ENCODE measurements at regions not wholly inside any gene's neighbourhood (a gene's known extent, or its start where the extent isn't known, plus 50 kb on each side); places are given as distances from the start of the nearest gene placed in this dataset.

DNA sequence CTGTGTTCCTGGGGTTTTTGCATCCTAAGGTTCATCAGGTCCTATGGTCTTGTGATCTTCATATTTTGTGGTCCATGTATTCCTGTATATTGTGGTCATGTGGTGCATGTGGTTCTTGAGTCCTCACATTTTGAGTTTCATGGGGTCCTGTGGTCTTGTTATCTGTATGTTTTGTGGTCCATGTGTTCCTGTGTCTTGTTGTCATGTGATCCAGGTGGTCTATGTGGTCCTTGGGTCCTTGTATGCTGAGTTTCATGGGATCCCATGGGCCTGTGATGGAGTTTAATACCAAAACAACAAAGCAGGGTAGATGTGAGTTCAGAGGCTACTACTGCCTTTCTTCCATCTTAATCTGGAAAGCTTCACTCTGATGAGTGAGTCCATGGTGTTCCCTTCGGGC lies 166.4 kb downstream of the TMEM18 start:
- Histone ChIP-seq H3F3A (ENCODE audit: insufficient read depth, low read depth) (no peaks in the 10 kb centered on the region), H3K9me3 (ENCODE audit: insufficient read depth, low read depth) (no peaks in the 10 kb centered on the region), H2AFZ (no peak overlapping the region), H3K9me2 (ENCODE audit: insufficient read depth) (no peaks in the 10 kb centered on the region), H3K27ac (no peak overlapping the region), H3K4me1 (replicated peaks; ENCODE audit: insufficient read depth) (no peaks in the 10 kb centered on the region), H3K79me2 (ENCODE audit: low read depth) (no peaks in the 10 kb centered on the region), H3K4me2 (no peak overlapping the region), H3K27me3 (ENCODE audit: insufficient read depth, low read depth) (peaks cover 11% of the 10 kb centered on the region), H3K36me3 (ENCODE audit: low read depth) (no peaks in the 10 kb centered on the region), H4K20me1 (ENCODE audit: insufficient read depth) (no peaks in the 10 kb centered on the region), H3K4me3 (no peak overlapping the region)
- intact Hi-C loops (cut with micrococcal nuclease; ENCODE audit: unreplicated experiment) = no loop called here
- POLR2A ChIA-PET (ENCODE audit: unreplicated experiment) = no interaction called here
- TF ChIP-seq, protein P1, sequence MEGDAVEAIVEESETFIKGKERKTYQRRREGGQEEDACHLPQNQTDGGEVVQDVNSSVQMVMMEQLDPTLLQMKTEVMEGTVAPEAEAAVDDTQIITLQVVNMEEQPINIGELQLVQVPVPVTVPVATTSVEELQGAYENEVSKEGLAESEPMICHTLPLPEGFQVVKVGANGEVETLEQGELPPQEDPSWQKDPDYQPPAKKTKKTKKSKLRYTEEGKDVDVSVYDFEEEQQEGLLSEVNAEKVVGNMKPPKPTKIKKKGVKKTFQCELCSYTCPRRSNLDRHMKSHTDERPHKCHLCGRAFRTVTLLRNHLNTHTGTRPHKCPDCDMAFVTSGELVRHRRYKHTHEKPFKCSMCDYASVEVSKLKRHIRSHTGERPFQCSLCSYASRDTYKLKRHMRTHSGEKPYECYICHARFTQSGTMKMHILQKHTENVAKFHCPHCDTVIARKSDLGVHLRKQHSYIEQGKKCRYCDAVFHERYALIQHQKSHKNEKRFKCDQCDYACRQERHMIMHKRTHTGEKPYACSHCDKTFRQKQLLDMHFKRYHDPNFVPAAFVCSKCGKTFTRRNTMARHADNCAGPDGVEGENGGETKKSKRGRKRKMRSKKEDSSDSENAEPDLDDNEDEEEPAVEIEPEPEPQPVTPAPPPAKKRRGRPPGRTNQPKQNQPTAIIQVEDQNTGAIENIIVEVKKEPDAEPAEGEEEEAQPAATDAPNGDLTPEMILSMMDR (conservative IDR thresholded peaks at IDR 0.05) = no peak
- TF ChIP-seq EZH2 (IDR thresholded peaks at IDR 0.05; ENCODE audit: low read depth) = no peak
- no TSS peak for BruUV-seq (replicated peaks)
- DNase-seq = no peak
- CTCF ChIA-PET = no interaction called here

DNA sequence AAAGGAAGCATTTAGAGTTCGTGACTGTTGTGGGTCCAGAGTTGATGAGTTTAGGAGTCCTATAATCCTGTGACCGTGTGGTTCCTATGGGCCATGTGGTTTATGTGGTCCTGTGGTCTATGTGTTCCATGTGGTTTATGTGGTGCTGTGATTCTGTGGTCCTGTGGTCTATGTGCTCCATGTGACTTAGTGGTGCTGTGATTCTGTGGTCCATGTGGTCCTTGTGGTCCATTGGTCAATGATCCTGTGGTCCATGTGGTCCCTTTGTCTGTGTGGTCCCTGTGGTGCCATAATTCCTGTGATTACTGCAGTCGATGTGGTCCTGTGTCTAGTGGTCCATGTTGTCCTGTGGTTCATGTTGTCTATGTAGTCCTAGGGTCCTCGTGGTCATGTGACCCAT lies 167.3 kb downstream of the TMEM18 start:
- CTCF ChIA-PET = no interaction called here
- no peak for DNase-seq
- Histone ChIP-seq H3K4me3 (no peak overlapping the region), H3K9me2 (ENCODE audit: insufficient read depth) (no peaks in the 10 kb centered on the region), H3K9me3 (ENCODE audit: insufficient read depth, low read depth) (no peaks in the 10 kb centered on the region), H2AFZ (no peak overlapping the region), H3F3A (ENCODE audit: insufficient read depth, low read depth) (no peaks in the 10 kb centered on the region), H3K36me3 (ENCODE audit: low read depth) (no peaks in the 10 kb centered on the region), H3K79me2 (ENCODE audit: low read depth) (no peaks in the 10 kb centered on the region), H4K20me1 (ENCODE audit: insufficient read depth) (no peaks in the 10 kb centered on the region), H3K4me2 (no peak overlapping the region), H3K4me1 (replicated peaks; ENCODE audit: insufficient read depth) (no peaks in the 10 kb centered on the region), H3K27ac (no peak overlapping the region), H3K27me3 (ENCODE audit: insufficient read depth, low read depth) (peaks cover 15% of the 10 kb centered on the region)
- TF ChIP-seq, protein P1 (conservative IDR thresholded peaks at IDR 0.05) = no peak
- TF ChIP-seq EZH2 (IDR thresholded peaks at IDR 0.05; ENCODE audit: low read depth) = no peak
- no TSS peak for BruUV-seq (replicated peaks)
- POLR2A ChIA-PET (ENCODE audit: unreplicated experiment) = no interaction called here
- intact Hi-C loops (cut with micrococcal nuclease; ENCODE audit: unreplicated experiment) = no loop called here

DNA sequence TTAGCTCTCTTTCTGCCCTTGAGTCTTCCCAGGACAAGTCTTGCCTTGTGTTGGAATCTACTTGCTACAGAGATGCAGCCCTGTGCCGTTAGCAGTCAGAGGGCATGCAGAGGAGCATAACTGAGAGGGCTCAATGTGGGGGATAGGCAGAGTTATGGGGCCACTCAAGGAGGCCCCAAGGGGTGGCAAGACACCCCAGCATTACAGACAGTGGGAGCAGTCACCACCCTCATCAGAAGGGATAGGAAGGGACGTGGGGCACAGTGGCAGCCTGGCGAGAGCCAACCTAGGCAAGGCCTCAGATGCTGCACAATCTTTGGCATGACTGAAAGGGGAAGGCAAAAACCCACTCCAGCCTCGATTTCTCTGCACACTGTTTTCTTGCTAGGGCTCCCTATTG lies 169.1 kb downstream of the TMEM18 start:
- no TSS peak for BruUV-seq (replicated peaks)
- Histone ChIP-seq H3K9me3 (ENCODE audit: insufficient read depth, low read depth) (no peaks in the 10 kb centered on the region), H3K27me3 (ENCODE audit: insufficient read depth, low read depth) (peaks cover 31% of the 10 kb centered on the region), H3K36me3 (ENCODE audit: low read depth) (no peaks in the 10 kb centered on the region), H3K4me3 (no peak overlapping the region), H3F3A (ENCODE audit: insufficient read depth, low read depth) (no peaks in the 10 kb centered on the region), H3K4me2 (no peak overlapping the region), H3K27ac (no peak overlapping the region), H3K79me2 (ENCODE audit: low read depth) (no peaks in the 10 kb centered on the region), H3K4me1 (replicated peaks; ENCODE audit: insufficient read depth) (no peaks in the 10 kb centered on the region), H3K9me2 (ENCODE audit: insufficient read depth) (no peaks in the 10 kb centered on the region), H4K20me1 (ENCODE audit: insufficient read depth) (no peaks in the 10 kb centered on the region), H2AFZ (no peak overlapping the region)
- DNase-seq = no peak
- TF ChIP-seq, protein P1 (conservative IDR thresholded peaks at IDR 0.05) = no peak
- TF ChIP-seq EZH2 (IDR thresholded peaks at IDR 0.05; ENCODE audit: low read depth) = no peak
- ChIA-PET POLR2A (ENCODE audit: unreplicated experiment) (no interaction called here), CTCF (no interaction called here)
- intact Hi-C loops (cut with micrococcal nuclease; ENCODE audit: unreplicated experiment) = no loop called here
